Omental fat pad (tissue), 3 donors: ENCODE measurements at regions not wholly inside any gene's neighbourhood (a gene's known extent, or its start where the extent isn't known, plus 50 kb on each side); places are given as distances from the start of the nearest gene placed in this dataset.

ENCODE experiments used
- ATAC-seq: fragments of 150-250 bp; one replicate; pipeline ENCODE4 v1.9.1; 2016; ENCODE audit warnings: mild to moderate bottlenecking, moderate library complexity; ENCODE audit not compliant: low FRiP score
- DNase-seq: peaks from one replicate; pipeline ENCODE4 v3.0.0-alpha.2; 2019; ENCODE audit warnings: low spot score
- TF ChIP-seq, protein P1 (sequence below), 3 donors: fragments of 450-650 bp; IDR thresholded peaks; one replicate each; pipeline ENCODE4 v1.5.1; 2016 to 2017; ENCODE audit warnings: antibody characterized with exemption in 3 of 3, mild to moderate bottlenecking in 3 of 3, moderate library complexity in 2 of 3

DNA sequence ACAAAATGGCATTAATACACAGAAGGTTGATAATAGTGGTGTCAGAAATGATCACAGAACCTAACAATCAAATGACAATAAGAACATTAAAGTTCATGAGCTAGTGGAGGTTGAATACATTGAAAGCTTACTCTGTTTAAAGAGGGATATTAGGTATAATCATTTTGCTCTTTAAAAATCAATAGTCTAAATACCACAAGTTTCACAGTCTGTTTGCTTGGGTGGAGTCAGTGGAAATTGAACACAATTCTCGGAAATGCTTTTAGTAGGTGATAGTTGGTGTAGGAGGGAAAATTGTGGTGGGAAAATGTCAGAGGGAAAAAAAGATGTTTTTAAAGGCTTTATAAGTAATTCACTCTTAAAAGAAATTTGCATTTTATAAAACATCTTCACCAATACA lies 197.1 kb downstream of the GLUD2 start:
- ATAC-seq: no peak
- TF ChIP-seq, protein P1, sequence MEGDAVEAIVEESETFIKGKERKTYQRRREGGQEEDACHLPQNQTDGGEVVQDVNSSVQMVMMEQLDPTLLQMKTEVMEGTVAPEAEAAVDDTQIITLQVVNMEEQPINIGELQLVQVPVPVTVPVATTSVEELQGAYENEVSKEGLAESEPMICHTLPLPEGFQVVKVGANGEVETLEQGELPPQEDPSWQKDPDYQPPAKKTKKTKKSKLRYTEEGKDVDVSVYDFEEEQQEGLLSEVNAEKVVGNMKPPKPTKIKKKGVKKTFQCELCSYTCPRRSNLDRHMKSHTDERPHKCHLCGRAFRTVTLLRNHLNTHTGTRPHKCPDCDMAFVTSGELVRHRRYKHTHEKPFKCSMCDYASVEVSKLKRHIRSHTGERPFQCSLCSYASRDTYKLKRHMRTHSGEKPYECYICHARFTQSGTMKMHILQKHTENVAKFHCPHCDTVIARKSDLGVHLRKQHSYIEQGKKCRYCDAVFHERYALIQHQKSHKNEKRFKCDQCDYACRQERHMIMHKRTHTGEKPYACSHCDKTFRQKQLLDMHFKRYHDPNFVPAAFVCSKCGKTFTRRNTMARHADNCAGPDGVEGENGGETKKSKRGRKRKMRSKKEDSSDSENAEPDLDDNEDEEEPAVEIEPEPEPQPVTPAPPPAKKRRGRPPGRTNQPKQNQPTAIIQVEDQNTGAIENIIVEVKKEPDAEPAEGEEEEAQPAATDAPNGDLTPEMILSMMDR (IDR thresholded peaks at IDR 0.05): no peak
- no peak for DNase-seq

DNA sequence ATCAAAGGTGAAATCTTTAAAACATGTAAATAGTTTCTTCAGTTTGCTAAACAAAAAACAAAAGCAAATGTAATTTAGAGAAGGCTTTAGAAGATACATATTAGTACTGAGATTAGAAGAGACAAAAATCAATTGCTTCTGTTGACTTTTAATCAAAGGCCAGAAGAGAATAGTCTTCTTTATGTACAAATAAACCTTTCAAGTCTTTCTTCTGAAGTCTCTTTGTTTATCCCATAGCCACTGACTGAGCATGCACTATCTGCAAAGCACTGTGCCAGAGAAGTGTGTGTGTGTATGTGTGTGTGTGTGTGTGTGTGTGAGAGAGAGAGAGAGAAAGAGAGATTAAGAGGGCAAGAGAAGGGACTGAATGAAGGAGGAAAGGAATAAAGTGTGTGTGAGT lies 198.4 kb downstream of the GLUD2 start:
- no peak for DNase-seq
- ATAC-seq: no peak
- TF ChIP-seq, protein P1 (IDR thresholded peaks at IDR 0.05): no peak

DNA sequence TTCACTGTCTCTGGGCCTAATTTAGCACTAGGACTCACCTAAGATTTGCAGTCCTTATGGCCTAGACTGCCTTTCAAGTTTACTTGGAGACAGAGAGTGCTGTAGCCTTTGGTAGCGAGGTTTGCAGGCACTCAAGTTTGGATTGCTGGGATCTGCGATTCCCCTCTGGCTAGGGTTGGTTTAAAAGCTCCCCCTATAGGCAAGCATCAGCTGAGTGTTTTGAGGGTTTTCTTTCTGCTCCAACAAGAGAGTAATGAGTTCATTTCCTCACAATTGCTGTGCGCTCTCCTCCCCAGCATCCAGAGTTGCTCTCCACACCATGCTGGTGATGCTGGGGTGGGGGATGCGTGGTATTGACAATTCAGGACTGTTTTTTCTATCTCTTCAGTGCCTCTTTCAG lies 206.9 kb downstream of the GLUD2 start:
- DNase-seq: no peak
- TF ChIP-seq, protein P1 (IDR thresholded peaks at IDR 0.05): no peak
- ATAC-seq: no peak

DNA sequence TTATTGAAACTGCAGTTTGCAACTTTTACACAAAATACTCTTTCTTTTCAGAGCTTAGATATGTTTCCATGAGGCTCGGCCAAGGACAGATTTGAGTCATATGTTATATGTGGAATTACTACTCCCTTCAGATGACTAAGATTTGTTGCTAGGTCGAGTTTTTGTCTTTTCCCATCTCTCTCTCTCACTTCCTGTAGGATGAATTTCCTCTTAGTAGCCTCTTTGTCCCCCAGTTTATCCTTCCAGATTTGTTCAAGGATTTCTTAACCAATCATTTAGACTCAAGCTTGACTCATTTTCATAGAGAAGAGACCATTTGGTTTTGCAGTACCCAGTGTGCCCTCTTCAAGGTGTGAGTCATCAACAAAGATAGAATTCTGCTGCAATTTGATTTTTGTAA lies 209.2 kb downstream of the GLUD2 start:
- TF ChIP-seq, protein P1 (IDR thresholded peaks at IDR 0.05): no peak
- ATAC-seq: no peak
- no peak for DNase-seq

DNA sequence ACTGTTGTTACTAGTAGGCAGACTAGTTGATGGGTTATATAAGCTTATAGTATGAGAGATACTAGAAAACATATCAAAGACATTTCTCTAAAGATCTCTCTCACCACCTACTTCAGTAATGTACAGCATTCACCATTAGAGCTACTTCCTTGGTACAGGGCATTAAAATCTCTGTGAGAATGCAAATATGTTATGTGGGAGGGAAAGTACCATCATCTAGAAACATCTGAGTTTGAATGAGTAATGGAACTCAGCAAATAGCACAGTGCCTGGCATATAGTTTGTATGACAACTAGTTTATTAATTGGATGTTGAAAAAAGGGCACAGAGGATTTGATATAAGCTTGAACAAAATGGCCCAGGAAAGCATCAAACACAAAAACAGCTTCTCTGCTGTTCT lies 211.1 kb downstream of the GLUD2 start:
- TF ChIP-seq, protein P1 (IDR thresholded peaks at IDR 0.05): no peak
- no peak for DNase-seq
- no peak for ATAC-seq

DNA sequence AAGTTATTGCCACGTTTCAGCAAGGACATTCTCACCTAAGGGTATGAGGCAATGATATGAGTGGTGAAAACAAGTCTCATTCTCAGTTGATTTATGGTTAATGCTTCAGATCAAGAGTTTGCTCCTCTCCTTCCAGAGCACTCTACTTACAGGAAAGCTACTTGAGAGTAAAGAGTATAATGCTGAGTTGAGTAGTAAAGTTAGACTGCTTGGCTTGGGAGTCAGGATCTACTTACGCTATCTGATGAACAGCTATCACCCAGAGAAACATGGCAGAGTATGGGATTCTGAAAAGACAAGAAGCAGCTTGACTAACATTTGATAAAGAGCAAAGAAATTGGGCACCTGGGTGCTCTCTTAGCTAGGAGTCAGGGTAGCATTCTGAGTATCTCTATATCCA lies 211.8 kb downstream of the GLUD2 start:
- ATAC-seq (no peak), DNase-seq (no peak)
- TF ChIP-seq, protein P1 (IDR thresholded peaks at IDR 0.05): no peak

DNA sequence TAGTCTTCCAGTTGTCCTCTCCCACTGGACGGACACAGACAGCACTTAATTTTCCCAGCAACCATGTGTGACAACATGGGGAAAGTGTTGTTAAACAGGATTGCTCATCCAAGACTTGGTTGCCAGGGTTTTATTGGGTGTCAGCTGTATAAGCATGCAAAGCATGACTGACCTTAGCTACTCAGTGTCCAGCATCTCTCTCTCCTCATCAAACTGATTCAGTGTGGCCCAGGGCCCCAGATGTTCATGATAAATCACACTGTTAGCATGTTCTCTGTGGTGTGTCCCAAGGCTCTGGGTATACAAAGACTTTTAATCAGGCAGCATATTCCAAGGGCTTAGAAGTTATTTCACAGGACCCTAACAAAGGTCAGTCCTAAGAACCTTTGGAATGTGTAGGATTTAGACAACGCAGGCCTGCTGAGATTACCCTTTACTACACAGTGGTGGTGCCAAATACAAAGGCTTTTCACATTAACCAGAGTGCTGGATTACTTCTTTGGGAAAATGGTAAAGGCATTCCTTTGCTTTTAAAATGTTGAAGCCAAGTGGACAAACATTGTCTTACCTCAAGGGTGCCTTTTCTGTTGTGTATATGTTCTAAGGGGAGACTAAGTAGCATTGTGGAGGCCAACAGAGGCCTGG lies 213.3 kb downstream of the GLUD2 start:
- DNase-seq (no peak), ATAC-seq (no peak)
- TF ChIP-seq, protein P1 (IDR thresholded peaks at IDR 0.05): no peak
